GM23248 (cell line): ENCODE measurements at regions not wholly inside any gene's neighbourhood (a gene's known extent, or its start where the extent isn't known, plus 50 kb on each side); places are given as distances from the start of the nearest gene placed in this dataset.

Experiments used
- DNase-seq: peaks from one replicate; pipeline ENCODE4 v3.0.0-alpha.2; 2015
- H2AFZ ChIP-seq: fragments of 200-600 bp; sonication (generic); 2 replicates; pipeline ENCODE4 v1.6.1; 2016; ENCODE audit warnings: antibody characterized with exemption
- H3F3A ChIP-seq: fragments of 200-600 bp; sonication (generic); 2 replicates; pipeline ENCODE4 v1.6.1; 2016; ENCODE audit warnings: mild to moderate bottlenecking, antibody characterized with exemption, mixed run types; ENCODE audit not compliant: insufficient read depth
- H3K27ac ChIP-seq: fragments of 200-600 bp; sonication (generic); 2 replicates; pipeline ENCODE4 v1.5.1; 2016; ENCODE audit warnings: mild to moderate bottlenecking
- H3K27me3 ChIP-seq: fragments of 200-600 bp; sonication (generic); replicated peaks from 2 replicates; pipeline ENCODE4 v1.6.1; 2016; ENCODE audit warnings: mild to moderate bottlenecking; ENCODE audit not compliant: insufficient read depth
- H3K36me3 ChIP-seq: fragments of 200-600 bp; sonication (generic); 2 replicates; pipeline ENCODE4 v1.6.1; 2016; ENCODE audit warnings: low read depth, mild to moderate bottlenecking
- H3K4me1 ChIP-seq: fragments of 200-600 bp; sonication (generic); 2 replicates; pipeline ENCODE4 v1.6.1; 2016; ENCODE audit warnings: mild to moderate bottlenecking; ENCODE audit not compliant: insufficient read depth
- H3K4me2 ChIP-seq: fragments of 200-600 bp; sonication (generic); one replicate; pipeline ENCODE4 v1.6.1; 2016; ENCODE audit warnings: mild to moderate bottlenecking; ENCODE audit not compliant: unreplicated experiment
- H3K4me3 ChIP-seq: fragments of 200-600 bp; sonication (generic); 2 replicates; pipeline ENCODE4 v1.5.1; 2016; ENCODE audit warnings: mild to moderate bottlenecking
- H3K79me2 ChIP-seq: fragments of 200-600 bp; sonication (generic); 2 replicates; pipeline ENCODE4 v1.6.1; 2016; ENCODE audit warnings: mild to moderate bottlenecking; ENCODE audit not compliant: insufficient read depth
- H3K9ac ChIP-seq: fragments of 200-600 bp; sonication (generic); 2 replicates; pipeline ENCODE4 v1.6.1; 2016; ENCODE audit warnings: mild to moderate bottlenecking
- H3K9me2 ChIP-seq: fragments of 200-600 bp; sonication (generic); 2 replicates; pipeline ENCODE4 v1.6.1; 2016; ENCODE audit warnings: mixed run types, mild to moderate bottlenecking, moderate library complexity; ENCODE audit not compliant: insufficient read depth
- H3K9me3 ChIP-seq: fragments of 200-600 bp; sonication (generic); one replicate; pipeline ENCODE4 v1.6.1; 2017; ENCODE audit warnings: low read depth
- H4K20me1 ChIP-seq: fragments of 200-600 bp; sonication (generic); 2 replicates; pipeline ENCODE4 v1.6.0; 2016; ENCODE audit not compliant: insufficient read depth
- EZH2 ChIP-seq: fragments of 200-600 bp; sonication (generic); IDR thresholded peaks from 2 replicates; pipeline ENCODE4 v1.6.1; 2018; ENCODE audit warnings: antibody characterized with exemption, mild to moderate bottlenecking; ENCODE audit not compliant: insufficient read depth, poor library complexity, severe bottlenecking
- EZH2phosphoT487 ChIP-seq: fragments of 200-600 bp; sonication (generic); IDR thresholded peaks from 2 replicates; pipeline ENCODE4 v1.6.1; 2018; ENCODE audit warnings: antibody characterized with exemption, moderate library complexity, mild to moderate bottlenecking, low read depth; ENCODE audit not compliant: insufficient read depth
- WGBS, 2 experiments: methylation state at CpG; one replicate each; pipeline ENCODE4 v1.1.6; 2015 to 2017; ENCODE audit warnings: low lambda C conversion rate in 2 of 2, low coverage in 1 of 2; ENCODE audit errors: missing lambda C conversion rate in 2 of 2; 5-methylcytosine and 5-hydroxymethylcytosine counted together
- in situ Hi-C: fragments of 300-500 bp; cut with MboI; formaldehyde crosslinking; loops from 2 replicates; pipeline ENCODE4 v1.15.0; 2020

DNA sequence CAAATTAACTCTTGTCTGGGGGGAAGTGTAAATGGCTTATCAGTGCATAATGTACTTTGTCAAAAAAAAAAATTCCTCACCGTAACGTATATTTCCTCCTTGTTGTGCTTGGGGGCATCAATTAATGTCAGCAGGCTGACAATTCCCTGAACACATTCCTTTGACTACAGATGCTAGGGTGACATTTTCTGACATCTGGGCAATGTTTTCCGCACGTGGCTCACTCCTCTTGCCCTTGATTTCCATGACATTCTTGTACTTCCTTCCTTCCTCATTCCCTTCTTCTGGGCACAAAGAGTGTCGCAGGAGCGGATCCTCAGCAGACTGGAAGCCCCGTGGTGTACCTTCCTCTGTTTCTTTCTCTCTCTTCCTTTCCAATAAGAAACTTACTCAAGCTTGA lies 173.7 kb downstream of the SP3 start:
- no peaks in the 10 kb centered on the region for H4K20me1 ChIP-seq
- in situ Hi-C loops = no loop called here
- H3K27me3 ChIP-seq = peaks cover 19% of the 10 kb centered on the region; the same call in 1 of the 2 replicates
- TF ChIP-seq EZH2phosphoT487 (no peak), EZH2 (no peak)
- no peaks in the 10 kb centered on the region for H3K9me3 ChIP-seq
- H3K79me2 ChIP-seq = no peaks in the 10 kb centered on the region
- no peak overlapping the region for H2AFZ ChIP-seq
- H3K27ac ChIP-seq = no peak overlapping the region
- no peak overlapping the region for H3K4me2 ChIP-seq
- no peaks in the 10 kb centered on the region for H3K4me1 ChIP-seq
- no peak overlapping the region for H3K9ac ChIP-seq
- H3K9me2 ChIP-seq = no peaks in the 10 kb centered on the region
- WGBS, 2 experiments = 60 to 62% methylated on average over 7 of the region's 7 CpGs
- H3K36me3 ChIP-seq = no peaks in the 10 kb centered on the region
- DNase-seq = no peak
- H3K4me3 ChIP-seq = no peak overlapping the region
- H3F3A ChIP-seq = no peaks in the 10 kb centered on the region

DNA sequence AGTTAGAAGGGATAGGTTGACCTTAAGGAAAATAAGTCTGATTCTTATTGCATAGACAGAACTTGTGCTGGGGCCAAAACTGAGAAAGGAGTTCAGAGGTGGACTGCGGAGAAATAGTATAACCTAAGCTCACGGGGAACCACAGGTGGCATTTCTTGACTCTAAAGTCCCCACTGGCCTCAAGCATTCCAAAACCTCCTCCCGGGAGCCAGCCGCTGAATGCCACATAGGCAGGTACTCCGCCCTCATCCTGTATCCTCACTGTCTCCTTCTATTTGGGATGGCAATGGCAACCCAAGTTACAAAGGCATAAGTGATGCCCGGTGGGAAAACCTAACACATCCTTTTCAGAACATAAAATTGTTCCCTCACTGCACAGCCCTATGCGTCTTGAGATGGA lies 173.0 kb downstream of the SP3 start:
- no peak overlapping the region for H3K4me2 ChIP-seq
- in situ Hi-C loops = no loop called here

DNA sequence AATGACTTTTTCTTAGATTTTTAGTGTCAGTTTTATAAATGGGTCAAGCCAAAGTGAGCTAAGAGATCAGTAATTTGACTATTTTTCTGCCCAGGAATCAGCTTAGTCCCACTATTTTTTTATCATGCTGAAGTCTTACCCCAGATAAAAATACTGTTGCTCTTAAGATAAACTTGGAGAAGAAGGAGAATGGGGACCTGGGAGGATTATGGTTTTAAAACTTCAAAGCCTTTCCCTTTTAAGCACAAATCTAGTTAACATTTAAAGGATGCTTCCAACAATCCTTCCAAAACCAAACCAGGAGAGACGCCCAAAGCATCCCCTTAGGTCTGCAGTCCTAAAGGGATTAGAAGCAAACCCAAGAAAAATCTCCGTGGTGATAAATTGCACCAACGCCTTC lies 172.4 kb downstream of the SP3 start:
- Histone ChIP-seq H2AFZ (no peak overlapping the region), H3K9ac (no peak overlapping the region), H3K4me1 (no peaks in the 10 kb centered on the region), H3K9me3 (no peaks in the 10 kb centered on the region), H3K27me3 (peaks cover 13% of the 10 kb centered on the region; the same call in 1 of the 2 replicates), H3K4me3 (no peak overlapping the region), H3K9me2 (no peaks in the 10 kb centered on the region), H3K36me3 (no peaks in the 10 kb centered on the region), H3K79me2 (no peaks in the 10 kb centered on the region), H3K4me2 (no peak overlapping the region), H4K20me1 (no peaks in the 10 kb centered on the region), H3K27ac (no peak overlapping the region), H3F3A (no peaks in the 10 kb centered on the region)
- in situ Hi-C loops = no loop called here
- TF ChIP-seq EZH2 (no peak), EZH2phosphoT487 (no peak)
- DNase-seq = no peak
- 57 to 64% methylated on average over 3 of the region's 3 CpGs for WGBS, 2 experiments

More for the DNA sequence above, 173.0 kb downstream of the SP3 start:
- no peak overlapping the region for H2AFZ ChIP-seq
- WGBS, 2 experiments = 83 to 85% methylated on average over 7 of the region's 7 CpGs
- no peak overlapping the region for H3K27ac ChIP-seq
- H3F3A ChIP-seq = no peaks in the 10 kb centered on the region
- H3K36me3 ChIP-seq = no peaks in the 10 kb centered on the region
- H3K27me3 ChIP-seq = peaks cover 17% of the 10 kb centered on the region; the same call in 1 of the 2 replicates
- no peaks in the 10 kb centered on the region for H3K9me2 ChIP-seq
- no peaks in the 10 kb centered on the region for H3K79me2 ChIP-seq
- H4K20me1 ChIP-seq = no peaks in the 10 kb centered on the region
- TF ChIP-seq EZH2 (no peak), EZH2phosphoT487 (no peak)
- H3K9me3 ChIP-seq = no peaks in the 10 kb centered on the region
- H3K4me1 ChIP-seq = no peaks in the 10 kb centered on the region
- H3K9ac ChIP-seq = no peak overlapping the region
- H3K4me3 ChIP-seq = no peak overlapping the region
- no peak for DNase-seq

DNA sequence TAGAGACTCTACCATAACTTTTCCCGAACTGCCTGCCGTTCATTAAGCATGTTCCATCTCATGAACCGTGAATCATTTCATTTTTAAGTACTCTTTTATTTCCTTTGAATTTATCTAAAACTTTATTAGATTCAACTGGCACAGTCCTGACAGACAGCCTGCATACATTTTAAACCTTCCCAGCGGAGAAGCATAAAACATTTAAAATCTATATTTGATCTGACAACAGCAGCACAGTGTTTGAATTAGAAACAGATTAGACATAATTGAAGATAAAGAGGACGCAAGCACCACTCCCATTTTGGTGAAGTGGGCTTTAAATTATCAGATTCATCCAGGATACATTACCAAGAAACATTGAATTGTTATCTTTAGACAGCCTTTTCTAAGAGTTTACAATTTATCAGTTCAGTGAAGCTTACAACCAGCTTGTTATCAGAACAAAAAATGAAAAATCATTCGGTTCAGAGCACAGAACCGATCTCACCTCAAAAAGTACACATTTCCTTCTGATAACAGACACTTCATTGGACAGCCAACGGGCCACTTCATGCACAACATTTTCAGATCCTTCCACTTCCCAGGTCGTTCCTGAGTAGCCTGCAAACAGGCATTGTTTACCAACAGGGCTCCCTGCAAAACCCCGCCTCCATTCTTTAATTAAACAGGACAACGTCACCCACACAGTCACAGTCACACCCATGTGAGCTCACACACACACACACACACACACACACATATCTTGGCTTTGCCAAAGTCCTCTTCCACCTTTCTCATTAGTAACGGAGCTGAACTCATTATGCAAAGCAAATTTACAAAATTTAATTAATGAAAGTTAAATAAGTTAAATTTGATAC lies 171.2 kb downstream of the SP3 start:
- no peak for DNase-seq
- no peaks in the 10 kb centered on the region for H3K9me2 ChIP-seq
- H3K4me1 ChIP-seq = no peaks in the 10 kb centered on the region
- no peaks in the 10 kb centered on the region for H4K20me1 ChIP-seq
- WGBS, 2 experiments = 76% methylated on average over 12 of the region's 12 CpGs
- peaks cover 4% of the 10 kb centered on the region; the same call in 1 of the 2 replicates for H3K27me3 ChIP-seq
- TF ChIP-seq EZH2phosphoT487 (no peak), EZH2 (no peak)
- no peak overlapping the region for H3K4me2 ChIP-seq
- H3K79me2 ChIP-seq = no peaks in the 10 kb centered on the region
- no peak overlapping the region for H3K9ac ChIP-seq
- no peaks in the 10 kb centered on the region for H3F3A ChIP-seq
- no peak overlapping the region for H3K27ac ChIP-seq
- H2AFZ ChIP-seq = no peak overlapping the region
- in situ Hi-C loops = no loop called here
- H3K36me3 ChIP-seq = no peaks in the 10 kb centered on the region
- H3K4me3 ChIP-seq = no peak overlapping the region
- no peaks in the 10 kb centered on the region for H3K9me3 ChIP-seq
